22Rv1 (cell line): ENCODE measurements at regions not wholly inside any gene's neighbourhood (a gene's known extent, or its start where the extent isn't known, plus 50 kb on each side); places are given as distances from the start of the nearest gene placed in this dataset.

Experiments used
- ZFX ChIP-seq: fragments of 450-650 bp; IDR thresholded peaks from 2 replicates; pipeline ENCODE4 v1.6.1; 2017; ENCODE audit warnings: antibody characterized with exemption, borderline replicate concordance
- TF ChIP-seq, protein P1 (sequence below): fragments of 450-650 bp; IDR thresholded peaks from 2 replicates; pipeline ENCODE4 v1.5.1; 2017; ENCODE audit warnings: mild to moderate bottlenecking

GRCh38 chr5:125093776-125094175 lies 347.3 kb upstream of the ZNF608 start:
- TF ChIP-seq, protein P1, sequence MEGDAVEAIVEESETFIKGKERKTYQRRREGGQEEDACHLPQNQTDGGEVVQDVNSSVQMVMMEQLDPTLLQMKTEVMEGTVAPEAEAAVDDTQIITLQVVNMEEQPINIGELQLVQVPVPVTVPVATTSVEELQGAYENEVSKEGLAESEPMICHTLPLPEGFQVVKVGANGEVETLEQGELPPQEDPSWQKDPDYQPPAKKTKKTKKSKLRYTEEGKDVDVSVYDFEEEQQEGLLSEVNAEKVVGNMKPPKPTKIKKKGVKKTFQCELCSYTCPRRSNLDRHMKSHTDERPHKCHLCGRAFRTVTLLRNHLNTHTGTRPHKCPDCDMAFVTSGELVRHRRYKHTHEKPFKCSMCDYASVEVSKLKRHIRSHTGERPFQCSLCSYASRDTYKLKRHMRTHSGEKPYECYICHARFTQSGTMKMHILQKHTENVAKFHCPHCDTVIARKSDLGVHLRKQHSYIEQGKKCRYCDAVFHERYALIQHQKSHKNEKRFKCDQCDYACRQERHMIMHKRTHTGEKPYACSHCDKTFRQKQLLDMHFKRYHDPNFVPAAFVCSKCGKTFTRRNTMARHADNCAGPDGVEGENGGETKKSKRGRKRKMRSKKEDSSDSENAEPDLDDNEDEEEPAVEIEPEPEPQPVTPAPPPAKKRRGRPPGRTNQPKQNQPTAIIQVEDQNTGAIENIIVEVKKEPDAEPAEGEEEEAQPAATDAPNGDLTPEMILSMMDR: no peak
- TF ChIP-seq ZFX: no peak
